ENCODE measurements at regions not wholly inside any gene's neighbourhood (a gene's known extent, or its start where the extent isn't known, plus 50 kb on each side); places are given as distances from the start of the nearest gene placed in this dataset.

GRCh38 chr5:166883016-166883415 lies 1408.4 kb upstream of the WWC1 start:
- Histone ChIP-seq H4K20me1 (ENCODE audit: insufficient read depth, low read length) (no peaks in the 10 kb centered on the region), H3K79me2 (ENCODE audit: insufficient read depth, low read length) (no peaks in the 10 kb centered on the region), H3K36me3 (replicated peaks in 1 of 2; ENCODE audit: control insufficient read depth in 1 of 2, insufficient read depth in 2 of 2, low read length in 2 of 2) (no peaks in the 10 kb centered on the region), H3K4me1 (ENCODE audit: control insufficient read depth in 1 of 2, insufficient read depth in 2 of 2, low read length in 2 of 2) (no peaks in the 10 kb centered on the region), H3K27ac (ENCODE audit: low read depth in 1 of 2, low read length in 2 of 2) (no peak overlapping the region), H3K9ac (ENCODE audit: insufficient read depth, low read length, poor library complexity, severe bottlenecking) (no peak overlapping the region), H3K9me3 (replicated peaks in 1 of 2; ENCODE audit: control insufficient read depth in 1 of 2, insufficient read depth in 1 of 2, low read length in 2 of 2) (peaks cover 0 to 3% of the 10 kb centered on the region in 2 donors), H2AFZ (ENCODE audit: insufficient read depth, low read depth, low read length, poor library complexity, severe bottlenecking) (no peak overlapping the region), H3K27me3 (ENCODE audit: control insufficient read depth in 2 of 2, insufficient read depth in 2 of 2, low read length in 2 of 2) (no peaks in the 10 kb centered on the region), H3K4me2 (replicated peaks; ENCODE audit: extremely low read depth, low read length, poor library complexity, severe bottlenecking) (no peak overlapping the region), H3K4me3 (replicated peaks in 1 of 3; ENCODE audit: low read depth in 2 of 3, low read length in 3 of 3) (no peak overlapping the region)
- no peak for TF ChIP-seq CTCF (IDR thresholded peaks at IDR 0.05)
- Mint-ChIP-seq H3K4me3 (no peak overlapping the region), H3K36me3 (no peaks in the 10 kb centered on the region), H3K9me3 (peaks cover 0 to 9% (median 4%) of the 10 kb centered on the region in 7 donors), H3K27ac (no peak overlapping the region), H3K27me3 (ENCODE audit: low read depth in 3 of 3) (no peaks in the 10 kb centered on the region), H3K4me1 (no peaks in the 10 kb centered on the region)
- WGBS (ENCODE audit: insufficient coverage): 91% methylated on average over 2 of the region's 4 CpGs
- no peak for DNase-seq
- intact Hi-C loops (cut with micrococcal nuclease): no loop called here

- no peak for TF ChIP-seq CTCF (IDR thresholded peaks at IDR 0.05)
Observed at GRCh38 chr5:166898166-166898565, 1393.3 kb upstream of the WWC1 start.

More at GRCh38 chr5:166898166-166898565, 1393.3 kb upstream of the WWC1 start:
- Mint-ChIP-seq H3K27me3 (ENCODE audit: low read depth in 3 of 3) (peaks cover 0 to 6% (median 0%) of the 10 kb centered on the region in 3 donors), H3K9me3 (peaks cover 2 to 18% (median 5%) of the 10 kb centered on the region in 7 donors), H3K4me3 (no peak overlapping the region), H3K27ac (no peak overlapping the region), H3K4me1 (no peaks in the 10 kb centered on the region), H3K36me3 (no peaks in the 10 kb centered on the region)
- Histone ChIP-seq H3K4me1 (ENCODE audit: control insufficient read depth in 1 of 2, insufficient read depth in 2 of 2, low read length in 2 of 2) (no peaks in the 10 kb centered on the region), H3K9me3 (replicated peaks in 1 of 2; ENCODE audit: control insufficient read depth in 1 of 2, insufficient read depth in 1 of 2, low read length in 2 of 2) (no peaks in the 10 kb centered on the region), H3K9ac (ENCODE audit: insufficient read depth, low read length, poor library complexity, severe bottlenecking) (no peak overlapping the region), H3K27ac (ENCODE audit: low read depth in 1 of 2, low read length in 2 of 2) (no peak overlapping the region), H3K79me2 (ENCODE audit: insufficient read depth, low read length) (no peaks in the 10 kb centered on the region), H2AFZ (ENCODE audit: insufficient read depth, low read depth, low read length, poor library complexity, severe bottlenecking) (no peak overlapping the region), H4K20me1 (ENCODE audit: insufficient read depth, low read length) (no peaks in the 10 kb centered on the region), H3K36me3 (replicated peaks in 1 of 2; ENCODE audit: control insufficient read depth in 1 of 2, insufficient read depth in 2 of 2, low read length in 2 of 2) (no peaks in the 10 kb centered on the region), H3K27me3 (ENCODE audit: control insufficient read depth in 2 of 2, insufficient read depth in 2 of 2, low read length in 2 of 2) (no peaks in the 10 kb centered on the region), H3K4me2 (replicated peaks; ENCODE audit: extremely low read depth, low read length, poor library complexity, severe bottlenecking) (no peak overlapping the region), H3K4me3 (replicated peaks in 1 of 3; ENCODE audit: low read depth in 2 of 3, low read length in 3 of 3) (no peak overlapping the region)
- intact Hi-C loops (cut with micrococcal nuclease): no loop called here
- no peak for DNase-seq
- no CpG with 5 or more reads among the region's 6 CpGs for WGBS (ENCODE audit: insufficient coverage)

All from CD14-positive monocyte (primary cell).